ENCODE measurements at regions not wholly inside any gene's neighbourhood (a gene's known extent, or its start where the extent isn't known, plus 50 kb on each side); places are given as distances from the start of the nearest gene placed in this dataset.

GRCh38 chr5:3929799-3930198 is 334.2 kb downstream of the IRX1 start:
- H3K79me2 ChIP-seq (ENCODE audit: insufficient read depth, low read depth, low read length), result no peaks in the 10 kb centered on the region
- no peaks in the 10 kb centered on the region for H3K9me2 ChIP-seq (ENCODE audit: insufficient read depth, low read length)
- H3K27ac ChIP-seq (ENCODE audit: low read depth, low read length, poor library complexity, severe bottlenecking), result no peak overlapping the region
- no peak overlapping the region for H3K4me2 ChIP-seq (ENCODE audit: low read length)
- intact Hi-C loops (cut with micrococcal nuclease; ENCODE audit: unreplicated experiment), result no loop called here
- no peak overlapping the region for H3K4me3 ChIP-seq (ENCODE audit: low read depth, low read length, poor library complexity, severe bottlenecking)
- no peaks in the 10 kb centered on the region for H4K20me1 ChIP-seq (ENCODE audit: insufficient read depth, low read length)
- CTCF ChIA-PET (ENCODE audit: unreplicated experiment), result no interaction called here
- H3K4me1 ChIP-seq (ENCODE audit: insufficient read depth, low read length, poor library complexity, severe bottlenecking), result no peaks in the 10 kb centered on the region
- no peak for DNase-seq (ENCODE audit: low spot score)
- no peaks in the 10 kb centered on the region for H3K36me3 ChIP-seq (ENCODE audit: insufficient read depth, low read length)
- POLR2A ChIA-PET, result no interaction called here
- BruUV-seq (replicated peaks), result no TSS peak
- no peak for TF ChIP-seq CTCF (conservative IDR thresholded peaks at IDR 0.05; ENCODE audit: low read length)
- no peak for TF ChIP-seq EZH2phosphoT487 (IDR thresholded peaks at IDR 0.05; ENCODE audit: borderline replicate concordance, low read depth, low read length)
- H2AFZ ChIP-seq (ENCODE audit: low read length), result no peak overlapping the region
- no peaks in the 10 kb centered on the region for H3K9me3 ChIP-seq (ENCODE audit: low read length)

- Histone ChIP-seq H3K79me2 (ENCODE audit: insufficient read depth, low read depth, low read length) (no peaks in the 10 kb centered on the region), H3K9me3 (ENCODE audit: low read length) (no peaks in the 10 kb centered on the region), H3K4me1 (ENCODE audit: insufficient read depth, low read length, poor library complexity, severe bottlenecking) (no peaks in the 10 kb centered on the region), H3K27ac (ENCODE audit: low read depth, low read length, poor library complexity, severe bottlenecking) (no peak overlapping the region), H3K4me2 (ENCODE audit: low read length) (no peak overlapping the region), H3K4me3 (ENCODE audit: low read depth, low read length, poor library complexity, severe bottlenecking) (no peak overlapping the region), H3K36me3 (ENCODE audit: insufficient read depth, low read length) (no peaks in the 10 kb centered on the region), H2AFZ (ENCODE audit: low read length) (no peak overlapping the region), H3K9me2 (ENCODE audit: insufficient read depth, low read length) (no peaks in the 10 kb centered on the region), H4K20me1 (ENCODE audit: insufficient read depth, low read length) (no peaks in the 10 kb centered on the region)
- BruUV-seq (replicated peaks), result no TSS peak
- intact Hi-C loops (cut with micrococcal nuclease; ENCODE audit: unreplicated experiment), result no loop called here
- no peak for DNase-seq (ENCODE audit: low spot score)
- ChIA-PET POLR2A (interaction anchor here (0.6 kb wide), 1 partner anchor 357 kb away, joined by 4 read pairs; no protein-coding TSS in a partner anchor), CTCF (ENCODE audit: unreplicated experiment) (no interaction called here)
- TF ChIP-seq CTCF (conservative IDR thresholded peaks at IDR 0.05; ENCODE audit: low read length), result no peak
- no peak for TF ChIP-seq EZH2phosphoT487 (IDR thresholded peaks at IDR 0.05; ENCODE audit: borderline replicate concordance, low read depth, low read length)
Observed at GRCh38 chr5:3931976-3932375, 336.3 kb downstream of the IRX1 start.

- no peaks in the 10 kb centered on the region for H3K9me3 ChIP-seq (ENCODE audit: low read length)
- no peak for TF ChIP-seq CTCF (conservative IDR thresholded peaks at IDR 0.05; ENCODE audit: low read length)
- TF ChIP-seq EZH2phosphoT487 (IDR thresholded peaks at IDR 0.05; ENCODE audit: borderline replicate concordance, low read depth, low read length), result no peak
- H4K20me1 ChIP-seq (ENCODE audit: insufficient read depth, low read length), result no peaks in the 10 kb centered on the region
- ChIA-PET CTCF (ENCODE audit: unreplicated experiment) (no interaction called here), POLR2A (no interaction called here)
- H3K9me2 ChIP-seq (ENCODE audit: insufficient read depth, low read length), result no peaks in the 10 kb centered on the region
- no peaks in the 10 kb centered on the region for H3K79me2 ChIP-seq (ENCODE audit: insufficient read depth, low read depth, low read length)
- intact Hi-C loops (cut with micrococcal nuclease; ENCODE audit: unreplicated experiment), result no loop called here
- H2AFZ ChIP-seq (ENCODE audit: low read length), result no peak overlapping the region
- no peak overlapping the region for H3K27ac ChIP-seq (ENCODE audit: low read depth, low read length, poor library complexity, severe bottlenecking)
- no peak for DNase-seq (ENCODE audit: low spot score)
- no peak overlapping the region for H3K4me3 ChIP-seq (ENCODE audit: low read depth, low read length, poor library complexity, severe bottlenecking)
- no peaks in the 10 kb centered on the region for H3K4me1 ChIP-seq (ENCODE audit: insufficient read depth, low read length, poor library complexity, severe bottlenecking)
- no peak overlapping the region for H3K4me2 ChIP-seq (ENCODE audit: low read length)
- no peaks in the 10 kb centered on the region for H3K36me3 ChIP-seq (ENCODE audit: insufficient read depth, low read length)
- no TSS peak for BruUV-seq (replicated peaks)
Observed at GRCh38 chr5:3933536-3933935, 337.9 kb downstream of the IRX1 start.

Measured in OCI-LY7 (cell line).